Activated naive CD8-positive, alpha-beta T cell (primary cell): ENCODE measurements at regions not wholly inside any gene's neighbourhood (a gene's known extent, or its start where the extent isn't known, plus 50 kb on each side); places are given as distances from the start of the nearest gene placed in this dataset.

Source experiments
- H3K27ac Mint-ChIP-seq: one replicate; pipeline ENCODE4 v1.8.0; 2021; ENCODE audit warnings: mixed read lengths
- H3K27me3 Mint-ChIP-seq: one replicate; pipeline ENCODE4 v1.8.0; 2021; ENCODE audit warnings: mixed read lengths
- H3K36me3 Mint-ChIP-seq: one replicate; pipeline ENCODE4 v1.8.0; 2021; ENCODE audit warnings: mixed read lengths
- H3K4me1 Mint-ChIP-seq: one replicate; pipeline ENCODE4 v1.8.0; 2021; ENCODE audit warnings: low read depth, mixed read lengths
- H3K4me3 Mint-ChIP-seq: one replicate; pipeline ENCODE4 v1.8.0; 2021; ENCODE audit warnings: mild to moderate bottlenecking, mixed read lengths
- H3K9me3 Mint-ChIP-seq: one replicate; pipeline ENCODE4 v1.8.0; 2021; ENCODE audit warnings: low read depth, mixed read lengths

DNA sequence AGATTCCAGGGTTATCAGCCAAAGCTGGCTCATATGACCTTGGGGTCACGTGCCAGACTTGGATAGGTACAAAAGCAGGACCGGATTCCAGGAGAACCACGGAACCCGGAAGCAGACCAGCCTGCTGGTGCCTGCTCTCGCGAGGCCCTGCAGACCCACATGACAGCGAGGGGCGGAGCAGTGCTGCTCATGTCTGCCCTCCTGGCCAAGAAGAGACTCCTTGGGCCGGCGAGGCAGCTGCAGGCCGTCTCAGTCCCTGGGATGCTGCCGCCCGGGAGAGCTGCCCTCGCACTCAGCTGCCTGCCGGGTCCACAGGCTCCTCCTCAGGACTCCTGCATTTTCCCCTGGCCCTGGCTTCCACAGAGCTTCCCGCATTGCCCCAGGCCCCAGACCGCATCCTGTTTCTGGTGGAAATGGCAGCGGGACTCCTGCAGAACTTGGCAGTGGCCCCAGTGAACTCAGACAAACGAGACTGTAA, 739.5 kb downstream of the SOCS6 start:
- Mint-ChIP-seq H3K9me3 (no peaks in the 10 kb centered on the region), H3K27ac (no peak overlapping the region), H3K4me3 (no peak overlapping the region), H3K36me3 (no peaks in the 10 kb centered on the region), H3K4me1 (no peaks in the 10 kb centered on the region), H3K27me3 (no peaks in the 10 kb centered on the region)

DNA sequence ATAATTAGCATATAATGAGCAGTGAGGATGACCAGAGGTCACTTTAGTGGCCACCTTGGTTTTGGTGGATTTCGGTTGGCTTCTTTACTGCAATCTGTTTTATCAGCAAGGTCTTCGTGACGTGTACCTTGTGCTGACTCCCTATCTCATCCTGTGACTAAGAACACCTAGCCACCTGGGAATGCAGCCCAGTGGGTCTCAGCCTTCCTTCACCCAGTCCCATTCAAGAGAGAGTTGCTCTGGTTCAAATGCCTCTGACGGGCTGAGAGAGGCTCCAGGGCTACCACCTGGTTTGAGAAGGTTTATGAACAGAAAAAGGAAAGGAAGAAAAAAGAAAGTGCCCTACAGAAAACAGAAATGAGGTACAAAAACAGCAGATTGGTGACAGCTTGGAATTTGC, 738.7 kb downstream of the SOCS6 start:
- Mint-ChIP-seq H3K36me3 (no peaks in the 10 kb centered on the region), H3K27ac (no peak overlapping the region), H3K27me3 (no peaks in the 10 kb centered on the region), H3K4me1 (no peaks in the 10 kb centered on the region), H3K4me3 (no peak overlapping the region), H3K9me3 (no peaks in the 10 kb centered on the region)

GRCh38 chr18:71025505-71026225, 736.8 kb downstream of the SOCS6 start:
- Mint-ChIP-seq H3K36me3 (no peaks in the 10 kb centered on the region), H3K4me3 (no peak overlapping the region), H3K27me3 (no peaks in the 10 kb centered on the region), H3K9me3 (no peaks in the 10 kb centered on the region), H3K4me1 (no peaks in the 10 kb centered on the region), H3K27ac (no peak overlapping the region)

- no peaks in the 10 kb centered on the region for H3K36me3 Mint-ChIP-seq
- H3K27ac Mint-ChIP-seq = no peak overlapping the region
- H3K9me3 Mint-ChIP-seq = no peaks in the 10 kb centered on the region
- H3K4me1 Mint-ChIP-seq = peaks cover 2% of the 10 kb centered on the region
- H3K4me3 Mint-ChIP-seq = no peak overlapping the region
- no peaks in the 10 kb centered on the region for H3K27me3 Mint-ChIP-seq
Measured at GRCh38 chr18:71022389-71022788, 733.5 kb downstream of the SOCS6 start.

GRCh38 chr18:71021030-71021362, 732.2 kb downstream of the SOCS6 start:
- no peak overlapping the region for H3K27ac Mint-ChIP-seq
- no peaks in the 10 kb centered on the region for H3K36me3 Mint-ChIP-seq
- no peak overlapping the region for H3K4me3 Mint-ChIP-seq
- peaks cover 2% of the 10 kb centered on the region for H3K4me1 Mint-ChIP-seq
- no peaks in the 10 kb centered on the region for H3K27me3 Mint-ChIP-seq
- no peaks in the 10 kb centered on the region for H3K9me3 Mint-ChIP-seq

DNA sequence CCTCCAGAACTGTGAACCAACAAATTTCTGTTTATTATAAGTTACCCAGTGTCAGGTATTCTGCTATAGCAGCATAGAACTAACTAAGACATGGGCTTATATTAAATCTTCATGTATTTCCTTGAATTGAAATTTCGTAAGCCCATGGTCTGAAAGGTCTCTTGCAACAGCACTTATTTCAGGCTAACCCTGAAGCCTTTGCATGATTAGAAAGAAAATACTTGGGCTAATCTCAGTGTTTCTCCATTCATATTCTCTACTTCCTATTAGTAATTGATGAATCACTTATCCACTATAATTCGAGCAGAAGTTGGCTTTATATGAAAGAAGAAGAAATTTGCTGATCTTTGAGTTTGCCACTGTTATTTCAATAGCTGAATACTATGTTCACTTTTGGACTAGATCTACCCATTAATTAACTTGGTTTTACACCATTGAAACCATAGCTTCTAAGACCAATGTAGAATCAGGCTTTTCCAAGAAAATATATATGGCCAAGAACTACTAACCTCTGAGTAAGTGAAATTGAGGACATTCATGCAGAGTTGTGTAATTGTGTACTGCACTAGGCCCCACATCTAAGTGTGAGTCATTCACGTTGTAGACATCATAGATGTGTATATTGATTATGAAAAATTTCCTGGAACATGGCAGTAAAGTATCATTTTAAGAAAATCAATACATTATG, 731.6 kb downstream of the SOCS6 start:
- H3K27ac Mint-ChIP-seq = no peak overlapping the region
- H3K9me3 Mint-ChIP-seq = no peaks in the 10 kb centered on the region
- no peak overlapping the region for H3K4me3 Mint-ChIP-seq
- no peaks in the 10 kb centered on the region for H3K27me3 Mint-ChIP-seq
- peaks cover 2% of the 10 kb centered on the region for H3K4me1 Mint-ChIP-seq
- H3K36me3 Mint-ChIP-seq = no peaks in the 10 kb centered on the region

DNA sequence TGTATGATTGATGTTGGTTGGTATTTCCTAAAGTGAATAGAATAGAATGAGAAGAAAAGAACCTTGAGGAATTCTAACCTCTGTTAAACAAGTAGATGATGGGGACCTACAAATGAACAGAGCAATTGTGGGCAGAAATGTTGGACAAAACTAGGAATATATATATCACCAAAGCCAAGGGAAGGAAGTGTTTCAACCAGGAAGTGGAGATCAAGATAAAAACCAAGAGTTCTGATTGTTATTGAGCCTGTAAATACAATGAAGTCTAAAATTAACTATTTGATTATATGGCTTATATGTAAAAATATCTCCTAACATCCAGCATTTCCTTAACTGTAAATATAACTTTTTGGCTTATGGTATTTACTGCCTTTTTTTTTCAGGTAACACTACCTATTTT, 730.0 kb downstream of the SOCS6 start:
- Mint-ChIP-seq H3K27ac (no peak overlapping the region), H3K36me3 (no peaks in the 10 kb centered on the region), H3K4me3 (no peak overlapping the region), H3K27me3 (no peaks in the 10 kb centered on the region), H3K9me3 (no peaks in the 10 kb centered on the region), H3K4me1 (peaks cover 2% of the 10 kb centered on the region)

- H3K4me1 Mint-ChIP-seq = no peaks in the 10 kb centered on the region
- no peaks in the 10 kb centered on the region for H3K27me3 Mint-ChIP-seq
- no peaks in the 10 kb centered on the region for H3K9me3 Mint-ChIP-seq
- H3K27ac Mint-ChIP-seq = no peak overlapping the region
- H3K4me3 Mint-ChIP-seq = no peak overlapping the region
- H3K36me3 Mint-ChIP-seq = no peaks in the 10 kb centered on the region
Measured at GRCh38 chr18:71012789-71013188, 723.9 kb downstream of the SOCS6 start.

GRCh38 chr18:71011389-71011788, 722.5 kb downstream of the SOCS6 start:
- Mint-ChIP-seq H3K4me3 (no peak overlapping the region), H3K36me3 (no peaks in the 10 kb centered on the region), H3K4me1 (no peaks in the 10 kb centered on the region), H3K9me3 (no peaks in the 10 kb centered on the region), H3K27me3 (no peaks in the 10 kb centered on the region), H3K27ac (no peak overlapping the region)

DNA sequence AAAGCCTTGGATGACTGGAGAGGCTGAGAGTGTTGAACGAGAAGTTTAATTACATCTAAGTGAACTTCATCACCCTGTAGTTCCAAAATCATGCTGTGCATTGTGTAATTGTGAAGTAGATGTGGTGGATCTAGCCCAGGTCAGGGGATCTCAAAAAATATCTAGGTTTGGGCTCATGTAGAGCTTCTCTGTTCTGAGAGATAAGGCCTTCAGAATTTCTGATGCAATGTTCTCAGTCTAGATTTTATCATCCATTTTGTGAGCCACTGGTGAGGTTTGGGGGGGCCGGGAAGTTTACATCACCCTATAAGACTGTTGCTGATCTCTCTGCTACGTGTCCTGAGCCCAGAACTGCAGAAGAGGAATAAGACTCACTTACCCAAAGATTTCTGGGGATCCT, 719.4 kb downstream of the SOCS6 start:
- H3K4me3 Mint-ChIP-seq = no peak overlapping the region
- peaks cover 10% of the 10 kb centered on the region for H3K9me3 Mint-ChIP-seq
- no peaks in the 10 kb centered on the region for H3K27me3 Mint-ChIP-seq
- H3K27ac Mint-ChIP-seq = no peak overlapping the region
- peaks cover 2% of the 10 kb centered on the region for H3K4me1 Mint-ChIP-seq
- no peaks in the 10 kb centered on the region for H3K36me3 Mint-ChIP-seq

DNA sequence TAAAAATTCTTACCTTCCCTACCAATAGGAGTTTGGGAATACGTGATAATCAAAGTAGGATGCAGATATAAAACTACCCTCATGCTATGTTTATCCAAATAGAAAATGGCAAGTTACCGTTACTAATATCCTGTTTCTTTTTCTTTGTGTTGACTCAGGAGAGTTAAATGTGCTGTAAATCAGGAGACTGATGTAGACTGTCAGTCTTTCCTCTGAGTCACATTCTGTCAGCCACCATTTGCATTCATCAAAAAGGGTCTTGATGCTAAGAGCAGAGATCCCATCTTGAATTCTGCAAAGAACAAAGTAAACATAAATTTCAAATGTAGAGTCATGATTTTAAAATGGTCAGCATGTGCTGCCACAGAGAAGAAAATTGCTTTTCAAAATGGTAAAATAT, 712.8 kb downstream of the SOCS6 start:
- no peak overlapping the region for H3K27ac Mint-ChIP-seq
- H3K36me3 Mint-ChIP-seq = no peaks in the 10 kb centered on the region
- no peaks in the 10 kb centered on the region for H3K27me3 Mint-ChIP-seq
- no peak overlapping the region for H3K4me3 Mint-ChIP-seq
- peaks cover 10% of the 10 kb centered on the region for H3K9me3 Mint-ChIP-seq
- peaks cover 2% of the 10 kb centered on the region for H3K4me1 Mint-ChIP-seq

DNA sequence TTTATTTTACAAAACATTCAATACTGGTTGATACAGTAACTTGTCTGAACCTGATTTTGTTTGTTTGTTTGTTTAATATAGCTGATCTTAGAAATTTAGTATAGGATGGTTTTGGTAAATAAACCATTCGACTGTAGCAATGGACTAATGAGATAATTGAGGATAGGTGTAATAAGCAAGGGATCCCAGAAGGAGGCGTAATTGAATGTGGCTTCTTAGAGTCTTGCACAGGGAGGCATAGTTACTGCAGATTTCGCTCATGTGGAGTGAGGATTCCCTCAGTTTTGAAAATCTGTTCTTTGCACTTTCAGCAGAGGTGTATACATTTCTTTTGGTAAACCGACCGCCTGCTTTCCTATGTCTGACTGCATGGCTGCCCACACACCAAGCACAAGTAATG, 709.6 kb downstream of the SOCS6 start:
- H3K27ac Mint-ChIP-seq = no peak overlapping the region
- H3K36me3 Mint-ChIP-seq = no peaks in the 10 kb centered on the region
- no peaks in the 10 kb centered on the region for H3K27me3 Mint-ChIP-seq
- H3K4me1 Mint-ChIP-seq = no peaks in the 10 kb centered on the region
- peaks cover 2% of the 10 kb centered on the region for H3K9me3 Mint-ChIP-seq
- no peak overlapping the region for H3K4me3 Mint-ChIP-seq

GRCh38 chr18:70994116-70994515, 705.3 kb downstream of the SOCS6 start:
- Mint-ChIP-seq H3K4me3 (no peak overlapping the region), H3K27ac (no peak overlapping the region), H3K36me3 (no peaks in the 10 kb centered on the region), H3K4me1 (no peaks in the 10 kb centered on the region), H3K27me3 (no peaks in the 10 kb centered on the region), H3K9me3 (no peaks in the 10 kb centered on the region)

GRCh38 chr18:70991577-70991976, 702.7 kb downstream of the SOCS6 start:
- no peaks in the 10 kb centered on the region for H3K4me1 Mint-ChIP-seq
- H3K27me3 Mint-ChIP-seq = no peaks in the 10 kb centered on the region
- H3K4me3 Mint-ChIP-seq = no peak overlapping the region
- no peak overlapping the region for H3K27ac Mint-ChIP-seq
- no peaks in the 10 kb centered on the region for H3K36me3 Mint-ChIP-seq
- H3K9me3 Mint-ChIP-seq = peaks cover 20% of the 10 kb centered on the region

DNA sequence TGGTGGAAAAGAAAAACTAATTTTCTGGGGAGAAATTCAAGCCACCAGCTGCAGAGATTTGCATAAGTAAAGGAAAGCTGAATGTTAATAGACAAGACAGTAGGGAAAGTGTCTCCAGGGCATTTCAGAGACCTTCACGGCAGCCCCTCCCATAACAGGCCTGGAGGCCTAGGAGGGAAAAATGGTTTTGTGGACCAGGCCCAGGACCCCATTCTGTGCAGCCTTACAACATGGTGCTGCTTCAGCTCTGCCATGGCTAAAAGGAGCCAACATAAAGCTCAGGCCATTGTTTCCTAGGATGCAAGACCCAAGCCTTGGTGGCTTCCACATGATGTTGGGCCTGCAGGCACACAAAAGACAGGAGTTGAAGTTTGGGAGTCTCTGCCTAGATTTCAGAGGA, 697.1 kb downstream of the SOCS6 start:
- Mint-ChIP-seq H3K27ac (no peak overlapping the region), H3K27me3 (no peaks in the 10 kb centered on the region), H3K4me3 (no peak overlapping the region), H3K9me3 (peaks cover 31% of the 10 kb centered on the region), H3K4me1 (no peaks in the 10 kb centered on the region), H3K36me3 (peaks cover 6% of the 10 kb centered on the region)

DNA sequence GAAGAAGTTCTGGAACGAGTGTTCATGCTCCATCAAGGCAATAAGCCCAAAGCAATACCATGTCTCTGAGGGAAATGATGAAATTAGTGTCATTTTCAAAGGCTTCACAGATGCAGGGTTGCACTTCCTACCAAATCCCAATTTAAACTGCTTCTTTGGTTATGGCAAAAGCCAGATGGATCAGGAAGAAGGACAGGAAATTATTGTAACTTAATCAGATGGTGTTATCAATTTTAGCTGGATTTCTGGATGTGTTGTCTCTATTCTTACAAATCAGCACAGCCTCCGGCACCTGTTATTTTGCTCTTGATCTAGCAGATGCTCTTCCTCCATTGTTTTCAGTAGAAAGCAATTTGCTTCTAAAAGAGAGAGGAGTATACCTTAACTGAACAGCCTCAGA, 693.4 kb downstream of the SOCS6 start:
- H3K36me3 Mint-ChIP-seq = peaks cover 9% of the 10 kb centered on the region
- H3K27ac Mint-ChIP-seq = no peak overlapping the region
- H3K4me3 Mint-ChIP-seq = no peak overlapping the region
- peaks cover 18% of the 10 kb centered on the region for H3K9me3 Mint-ChIP-seq
- H3K4me1 Mint-ChIP-seq = no peaks in the 10 kb centered on the region
- H3K27me3 Mint-ChIP-seq = no peaks in the 10 kb centered on the region
